ENCODE measurements at regions not wholly inside any gene's neighbourhood (a gene's known extent, or its start where the extent isn't known, plus 50 kb on each side); places are given as distances from the start of the nearest gene placed in this dataset.

- no peak overlapping the region for H3K4me3 Mint-ChIP-seq
- H3K27me3 Mint-ChIP-seq (ENCODE audit: low read depth) = no peaks in the 10 kb centered on the region
- no peak for TF ChIP-seq CTCF (IDR thresholded peaks at IDR 0.05; ENCODE audit: unreplicated experiment in 3 of 3)
- no peaks in the 10 kb centered on the region for H3K36me3 Mint-ChIP-seq (ENCODE audit: low read depth)
- H3K4me1 Mint-ChIP-seq = no peaks in the 10 kb centered on the region
- H3K27ac Mint-ChIP-seq = no peak overlapping the region
- H3K9me3 Mint-ChIP-seq = peaks cover 14% of the 10 kb centered on the region
These were observed 438.1 kb downstream of the GJA1 start for GRCh38 chr6:121873595-121873994.

- TF ChIP-seq CTCF (IDR thresholded peaks at IDR 0.05; ENCODE audit: unreplicated experiment in 3 of 3) = no peak
- peaks cover 10% of the 10 kb centered on the region for H3K9me3 Mint-ChIP-seq
- H3K27me3 Mint-ChIP-seq (ENCODE audit: low read depth) = no peaks in the 10 kb centered on the region
- no peak overlapping the region for H3K4me3 Mint-ChIP-seq
- no peaks in the 10 kb centered on the region for H3K4me1 Mint-ChIP-seq
- no peaks in the 10 kb centered on the region for H3K36me3 Mint-ChIP-seq (ENCODE audit: low read depth)
- H3K27ac Mint-ChIP-seq = no peak overlapping the region
These were observed 441.3 kb downstream of the GJA1 start for GRCh38 chr6:121876721-121877120.

GRCh38 chr6:121879149-121879548, 443.7 kb downstream of the GJA1 start:
- H3K9me3 Mint-ChIP-seq = peaks cover 5% of the 10 kb centered on the region
- no peak overlapping the region for H3K27ac Mint-ChIP-seq
- no peaks in the 10 kb centered on the region for H3K27me3 Mint-ChIP-seq (ENCODE audit: low read depth)
- H3K4me1 Mint-ChIP-seq = no peaks in the 10 kb centered on the region
- H3K4me3 Mint-ChIP-seq = no peak overlapping the region
- TF ChIP-seq CTCF (IDR thresholded peaks at IDR 0.05; ENCODE audit: unreplicated experiment in 3 of 3) = no peak
- H3K36me3 Mint-ChIP-seq (ENCODE audit: low read depth) = no peaks in the 10 kb centered on the region

- no peaks in the 10 kb centered on the region for H3K27me3 Mint-ChIP-seq (ENCODE audit: low read depth)
- no peak overlapping the region for H3K27ac Mint-ChIP-seq
- H3K36me3 Mint-ChIP-seq (ENCODE audit: low read depth) = no peaks in the 10 kb centered on the region
- peaks cover 5% of the 10 kb centered on the region for H3K9me3 Mint-ChIP-seq
- H3K4me3 Mint-ChIP-seq = no peak overlapping the region
- TF ChIP-seq CTCF (IDR thresholded peaks at IDR 0.05; ENCODE audit: unreplicated experiment in 3 of 3) = no peak
- no peaks in the 10 kb centered on the region for H3K4me1 Mint-ChIP-seq
These were observed 445.4 kb downstream of the GJA1 start for GRCh38 chr6:121880831-121881230.

GRCh38 chr6:121881974-121882667, 446.7 kb downstream of the GJA1 start:
- H3K9me3 Mint-ChIP-seq = no peaks in the 10 kb centered on the region
- TF ChIP-seq CTCF (IDR thresholded peaks at IDR 0.05; ENCODE audit: unreplicated experiment in 3 of 3) = no peak
- H3K27ac Mint-ChIP-seq = no peak overlapping the region
- no peaks in the 10 kb centered on the region for H3K36me3 Mint-ChIP-seq (ENCODE audit: low read depth)
- no peak overlapping the region for H3K4me3 Mint-ChIP-seq
- no peaks in the 10 kb centered on the region for H3K27me3 Mint-ChIP-seq (ENCODE audit: low read depth)
- no peaks in the 10 kb centered on the region for H3K4me1 Mint-ChIP-seq

- Mint-ChIP-seq H3K4me3 (no peak overlapping the region), H3K27me3 (ENCODE audit: low read depth) (no peaks in the 10 kb centered on the region), H3K9me3 (no peaks in the 10 kb centered on the region), H3K36me3 (ENCODE audit: low read depth) (no peaks in the 10 kb centered on the region), H3K27ac (no peak overlapping the region), H3K4me1 (no peaks in the 10 kb centered on the region)
- no peak for TF ChIP-seq CTCF (IDR thresholded peaks at IDR 0.05; ENCODE audit: unreplicated experiment in 3 of 3)
These were observed 448.6 kb downstream of the GJA1 start for GRCh38 chr6:121884091-121884490.

All from nephron (organoid).